ENCODE measurements at regions not wholly inside any gene's neighbourhood (a gene's known extent, or its start where the extent isn't known, plus 50 kb on each side); places are given as distances from the start of the nearest gene placed in this dataset.
"Not testable (repeated sequence)": the region's sequence is repeated elsewhere in the genome, so short reads cannot be mapped to it uniquely, and the experiment has no call there.

DNA sequence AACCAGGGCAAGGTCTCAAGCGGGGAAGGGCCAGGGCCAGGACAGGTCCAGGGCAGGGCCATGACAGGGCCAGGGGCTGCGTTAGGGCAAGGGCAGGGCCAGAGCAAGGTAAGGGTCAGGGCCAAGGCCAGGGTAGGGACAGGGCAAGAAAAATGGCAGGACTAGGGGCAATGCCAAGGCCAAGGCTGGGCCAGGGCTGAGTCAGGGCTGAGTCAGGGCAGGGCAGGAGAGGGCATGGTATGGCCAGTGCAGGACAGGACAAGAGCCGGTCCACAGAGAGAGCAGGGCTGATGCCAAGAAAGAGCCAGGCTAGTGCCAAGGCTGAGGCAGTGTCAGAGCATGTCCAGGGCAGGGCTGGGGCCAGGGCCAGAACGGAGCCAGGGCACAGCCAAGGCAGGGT, 542.5 kb downstream of the TP53TG3F start:
- TF ChIP-seq, protein P1, sequence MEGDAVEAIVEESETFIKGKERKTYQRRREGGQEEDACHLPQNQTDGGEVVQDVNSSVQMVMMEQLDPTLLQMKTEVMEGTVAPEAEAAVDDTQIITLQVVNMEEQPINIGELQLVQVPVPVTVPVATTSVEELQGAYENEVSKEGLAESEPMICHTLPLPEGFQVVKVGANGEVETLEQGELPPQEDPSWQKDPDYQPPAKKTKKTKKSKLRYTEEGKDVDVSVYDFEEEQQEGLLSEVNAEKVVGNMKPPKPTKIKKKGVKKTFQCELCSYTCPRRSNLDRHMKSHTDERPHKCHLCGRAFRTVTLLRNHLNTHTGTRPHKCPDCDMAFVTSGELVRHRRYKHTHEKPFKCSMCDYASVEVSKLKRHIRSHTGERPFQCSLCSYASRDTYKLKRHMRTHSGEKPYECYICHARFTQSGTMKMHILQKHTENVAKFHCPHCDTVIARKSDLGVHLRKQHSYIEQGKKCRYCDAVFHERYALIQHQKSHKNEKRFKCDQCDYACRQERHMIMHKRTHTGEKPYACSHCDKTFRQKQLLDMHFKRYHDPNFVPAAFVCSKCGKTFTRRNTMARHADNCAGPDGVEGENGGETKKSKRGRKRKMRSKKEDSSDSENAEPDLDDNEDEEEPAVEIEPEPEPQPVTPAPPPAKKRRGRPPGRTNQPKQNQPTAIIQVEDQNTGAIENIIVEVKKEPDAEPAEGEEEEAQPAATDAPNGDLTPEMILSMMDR (IDR thresholded peaks at IDR 0.05) = not testable (repeated sequence)
- TF ChIP-seq POLR2A (IDR thresholded peaks at IDR 0.05) = not testable (repeated sequence)
